ENCODE measurements at regions not wholly inside any gene's neighbourhood (a gene's known extent, or its start where the extent isn't known, plus 50 kb on each side); places are given as distances from the start of the nearest gene placed in this dataset.

DNA sequence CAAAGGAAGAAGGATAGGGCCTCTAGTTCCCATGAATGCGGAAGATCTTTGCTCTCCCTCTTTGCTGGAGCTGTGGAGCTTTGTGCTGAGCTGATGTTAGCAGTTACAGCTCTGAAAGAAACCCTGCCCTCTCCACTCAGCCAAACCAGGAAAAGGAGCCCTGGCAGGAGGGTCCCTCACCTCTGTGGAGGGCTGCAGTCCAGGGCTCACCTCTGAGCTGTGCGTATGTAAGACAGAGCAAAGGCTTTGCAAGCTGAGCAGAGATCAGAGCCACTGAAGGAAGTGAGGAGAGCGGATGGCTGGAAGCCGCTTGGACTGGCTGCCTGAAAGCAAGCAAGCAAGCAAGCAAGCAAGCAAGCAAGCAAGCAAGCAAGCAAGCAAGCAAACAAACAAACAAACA is 84.7 kb downstream of the RAMP3 start:
- Mint-ChIP-seq H3K4me3 (no peak overlapping the region), H3K9me3 (peaks cover under 1% of the 10 kb centered on the region in 2 donors), H3K4me1 (no peaks in the 10 kb centered on the region), H3K27ac (no peak overlapping the region), H3K36me3 (no peaks in the 10 kb centered on the region), H3K27me3 (ENCODE audit: low read depth in 2 of 2) (peaks cover 33 to 35% of the 10 kb centered on the region in 2 donors)
- Histone ChIP-seq H3K9me3 (ENCODE audit: control insufficient read depth, insufficient read depth, low read length) (no peaks in the 10 kb centered on the region), H3K27me3 (ENCODE audit: control insufficient read depth, insufficient read depth, low read length) (peaks cover 7% of the 10 kb centered on the region), H3K4me1 (ENCODE audit: control insufficient read depth, insufficient read depth, low read length) (no peaks in the 10 kb centered on the region), H3K4me3 (ENCODE audit: low read length) (no peak overlapping the region), H3K27ac (ENCODE audit: low read length) (no peak overlapping the region), H3K36me3 (ENCODE audit: control insufficient read depth, insufficient read depth, low read length) (no peaks in the 10 kb centered on the region)
- ATAC-seq (no peak), DNase-seq (no peak)
- WGBS (ENCODE audit: insufficient coverage), result 89% methylated on average over 4 of the region's 4 CpGs
- intact Hi-C loops (cut with micrococcal nuclease), result no loop called here
- TF ChIP-seq, protein P1, sequence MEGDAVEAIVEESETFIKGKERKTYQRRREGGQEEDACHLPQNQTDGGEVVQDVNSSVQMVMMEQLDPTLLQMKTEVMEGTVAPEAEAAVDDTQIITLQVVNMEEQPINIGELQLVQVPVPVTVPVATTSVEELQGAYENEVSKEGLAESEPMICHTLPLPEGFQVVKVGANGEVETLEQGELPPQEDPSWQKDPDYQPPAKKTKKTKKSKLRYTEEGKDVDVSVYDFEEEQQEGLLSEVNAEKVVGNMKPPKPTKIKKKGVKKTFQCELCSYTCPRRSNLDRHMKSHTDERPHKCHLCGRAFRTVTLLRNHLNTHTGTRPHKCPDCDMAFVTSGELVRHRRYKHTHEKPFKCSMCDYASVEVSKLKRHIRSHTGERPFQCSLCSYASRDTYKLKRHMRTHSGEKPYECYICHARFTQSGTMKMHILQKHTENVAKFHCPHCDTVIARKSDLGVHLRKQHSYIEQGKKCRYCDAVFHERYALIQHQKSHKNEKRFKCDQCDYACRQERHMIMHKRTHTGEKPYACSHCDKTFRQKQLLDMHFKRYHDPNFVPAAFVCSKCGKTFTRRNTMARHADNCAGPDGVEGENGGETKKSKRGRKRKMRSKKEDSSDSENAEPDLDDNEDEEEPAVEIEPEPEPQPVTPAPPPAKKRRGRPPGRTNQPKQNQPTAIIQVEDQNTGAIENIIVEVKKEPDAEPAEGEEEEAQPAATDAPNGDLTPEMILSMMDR (IDR thresholded peaks at IDR 0.05), result no peak

DNA sequence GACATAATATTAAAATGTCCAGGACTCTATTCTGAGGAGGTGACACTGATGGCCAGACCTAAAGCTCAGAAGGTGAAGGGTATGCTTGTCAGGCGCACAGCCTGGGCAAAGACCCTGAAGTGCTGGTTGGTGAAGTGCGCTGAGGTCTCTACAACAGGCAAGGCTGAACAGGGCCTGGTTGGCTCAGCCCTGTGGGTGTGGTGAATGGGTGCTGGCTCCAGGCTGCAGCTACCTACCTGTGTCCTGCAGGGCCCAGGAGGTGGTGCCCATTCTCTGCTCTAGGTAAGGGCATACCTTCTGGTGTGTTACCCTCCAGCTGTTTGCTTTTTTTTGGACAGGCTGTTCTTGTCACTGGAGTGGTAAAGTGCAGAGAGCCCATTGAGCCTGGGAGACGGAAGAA is 85.1 kb downstream of the RAMP3 start:
- DNase-seq (no peak), ATAC-seq (no peak)
- TF ChIP-seq, protein P1 (IDR thresholded peaks at IDR 0.05), result no peak
- no peak overlapping the region for H3K4me3 Mint-ChIP-seq
- peaks cover 2% of the 10 kb centered on the region in 2 donors for H3K9me3 Mint-ChIP-seq
- peaks cover 7% of the 10 kb centered on the region for H3K27me3 ChIP-seq (ENCODE audit: control insufficient read depth, insufficient read depth, low read length)
- no peak overlapping the region for H3K27ac ChIP-seq (ENCODE audit: low read length)
- no peaks in the 10 kb centered on the region for H3K4me1 ChIP-seq (ENCODE audit: control insufficient read depth, insufficient read depth, low read length)
- no peaks in the 10 kb centered on the region for H3K9me3 ChIP-seq (ENCODE audit: control insufficient read depth, insufficient read depth, low read length)
- peaks cover 37 to 40% of the 10 kb centered on the region in 2 donors for H3K27me3 Mint-ChIP-seq (ENCODE audit: low read depth in 2 of 2)
- H3K4me3 ChIP-seq (ENCODE audit: low read length), result no peak overlapping the region
- 82% methylated on average over 3 of the region's 3 CpGs for WGBS (ENCODE audit: insufficient coverage)
- H3K4me1 Mint-ChIP-seq, result no peaks in the 10 kb centered on the region
- intact Hi-C loops (cut with micrococcal nuclease), result no loop called here
- H3K36me3 ChIP-seq (ENCODE audit: control insufficient read depth, insufficient read depth, low read length), result no peaks in the 10 kb centered on the region
- H3K36me3 Mint-ChIP-seq, result no peaks in the 10 kb centered on the region
- H3K27ac Mint-ChIP-seq, result no peak overlapping the region

DNA sequence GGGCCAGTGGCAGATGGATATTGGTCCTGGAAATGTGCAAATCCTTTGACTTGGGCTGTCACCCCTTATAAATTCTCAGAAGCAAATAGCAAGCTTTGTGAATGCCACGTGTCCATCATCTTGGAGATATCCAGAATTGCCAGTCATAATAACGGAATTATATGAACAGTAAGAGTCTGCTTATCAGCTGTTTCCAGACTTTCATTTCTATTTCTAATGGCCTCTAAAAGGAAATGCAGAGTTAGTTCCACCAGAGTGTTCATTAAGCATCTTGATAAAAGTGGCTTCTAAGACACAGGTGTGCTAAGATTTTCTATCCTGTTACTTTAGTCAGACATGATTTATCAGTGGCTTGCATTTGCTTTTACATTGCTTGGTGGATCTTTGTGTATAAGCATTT is 87.4 kb downstream of the RAMP3 start:
- no peak for DNase-seq
- H3K27ac ChIP-seq (ENCODE audit: low read length), result no peak overlapping the region
- no peaks in the 10 kb centered on the region for H3K9me3 ChIP-seq (ENCODE audit: control insufficient read depth, insufficient read depth, low read length)
- Mint-ChIP-seq H3K9me3 (peaks cover 2% of the 10 kb centered on the region in 2 donors), H3K36me3 (no peaks in the 10 kb centered on the region), H3K4me3 (no peak overlapping the region), H3K27me3 (ENCODE audit: low read depth in 2 of 2) (peaks cover 33 to 36% of the 10 kb centered on the region in 2 donors), H3K4me1 (no peaks in the 10 kb centered on the region), H3K27ac (no peak overlapping the region)
- no peaks in the 10 kb centered on the region for H3K4me1 ChIP-seq (ENCODE audit: control insufficient read depth, insufficient read depth, low read length)
- H3K4me3 ChIP-seq (ENCODE audit: low read length), result no peak overlapping the region
- ATAC-seq, result no peak
- TF ChIP-seq, protein P1 (IDR thresholded peaks at IDR 0.05), result no peak
- no peaks in the 10 kb centered on the region for H3K36me3 ChIP-seq (ENCODE audit: control insufficient read depth, insufficient read depth, low read length)
- peaks cover 7% of the 10 kb centered on the region for H3K27me3 ChIP-seq (ENCODE audit: control insufficient read depth, insufficient read depth, low read length)
- WGBS (ENCODE audit: insufficient coverage), result 87% methylated on average over 2 of the region's 2 CpGs
- intact Hi-C loops (cut with micrococcal nuclease), result no loop called here

DNA sequence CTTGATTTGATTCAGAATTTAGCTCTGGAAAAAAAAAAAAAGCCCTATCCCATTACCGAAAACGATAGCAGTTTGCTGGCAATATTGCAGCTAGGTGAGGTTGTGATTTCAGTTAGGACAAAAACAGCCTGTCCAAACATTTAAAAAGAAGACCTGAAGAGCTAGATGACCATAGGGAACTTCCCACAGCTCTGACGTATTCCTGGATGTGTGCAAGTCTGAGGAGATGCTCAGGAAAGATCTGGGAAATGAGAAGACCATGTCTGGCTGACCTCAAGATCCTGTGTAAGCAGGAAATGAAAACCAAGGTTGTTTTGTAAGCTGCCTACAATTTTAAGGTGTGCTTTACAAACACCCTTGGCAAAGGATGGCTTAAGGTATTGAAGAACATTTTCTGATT is 88.7 kb downstream of the RAMP3 start:
- peaks cover 26 to 31% of the 10 kb centered on the region in 2 donors for H3K27me3 Mint-ChIP-seq (ENCODE audit: low read depth in 2 of 2)
- ATAC-seq, result no peak

More for the DNA sequence above, 88.7 kb downstream of the RAMP3 start:
- Histone ChIP-seq H3K4me1 (ENCODE audit: control insufficient read depth, insufficient read depth, low read length) (no peaks in the 10 kb centered on the region), H3K9me3 (ENCODE audit: control insufficient read depth, insufficient read depth, low read length) (no peaks in the 10 kb centered on the region), H3K27ac (ENCODE audit: low read length) (no peak overlapping the region), H3K36me3 (ENCODE audit: control insufficient read depth, insufficient read depth, low read length) (no peaks in the 10 kb centered on the region), H3K4me3 (ENCODE audit: low read length) (no peak overlapping the region), H3K27me3 (ENCODE audit: control insufficient read depth, insufficient read depth, low read length) (peaks cover 7% of the 10 kb centered on the region)
- intact Hi-C loops (cut with micrococcal nuclease), result no loop called here
- H3K4me3 Mint-ChIP-seq, result no peak overlapping the region
- 72% methylated on average over 3 of the region's 3 CpGs for WGBS (ENCODE audit: insufficient coverage)
- H3K4me1 Mint-ChIP-seq, result no peaks in the 10 kb centered on the region
- TF ChIP-seq, protein P1 (IDR thresholded peaks at IDR 0.05), result no peak
- H3K27ac Mint-ChIP-seq, result no peak overlapping the region
- no peak for DNase-seq
- peaks cover 2% of the 10 kb centered on the region in 2 donors for H3K9me3 Mint-ChIP-seq
- H3K36me3 Mint-ChIP-seq, result no peaks in the 10 kb centered on the region

Data from natural killer cell (primary cell).